Liver (tissue), 8 donors: ENCODE measurements at regions not wholly inside any gene's neighbourhood (a gene's known extent, or its start where the extent isn't known, plus 50 kb on each side); places are given as distances from the start of the nearest gene placed in this dataset.

Experiments
- DNase-seq: peaks from one replicate; pipeline ENCODE4 v3.0.0-alpha.2; 2017; ENCODE audit warnings: low spot score
- H3K27ac ChIP-seq, 2 donors: one replicate each; pipeline ENCODE4 v1.7.0; 2013; ENCODE audit warnings: inconsistent platforms in 2 of 2, low read length in 2 of 2, control low read depth in 1 of 2, low read depth in 1 of 2, mild to moderate bottlenecking in 1 of 2
- H3K27me3 ChIP-seq, 4 donors: one replicate each; pipeline versions ENCODE4 v1.6.1 to v1.7.0; 2013; ENCODE audit warnings: low read length in 3 of 4, inconsistent platforms in 1 of 4, mild to moderate bottlenecking in 1 of 4, moderate library complexity in 1 of 4; ENCODE audit not compliant: control insufficient read depth in 4 of 4, insufficient read depth in 4 of 4
- H3K36me3 ChIP-seq, 4 donors: one replicate each; pipeline versions ENCODE4 v1.6.1 to v1.7.0; 2013; ENCODE audit warnings: low read length in 3 of 4, mild to moderate bottlenecking in 3 of 4, low read depth in 1 of 4, moderate library complexity in 1 of 4; ENCODE audit not compliant: control insufficient read depth in 4 of 4, insufficient read depth in 3 of 4
- H3K4me1 ChIP-seq, 4 donors: one replicate each; pipeline versions ENCODE4 v1.6.1 to v1.7.0; 2013; ENCODE audit warnings: low read length in 3 of 4, mild to moderate bottlenecking in 3 of 4, moderate library complexity in 1 of 4; ENCODE audit not compliant: control insufficient read depth in 4 of 4, insufficient read depth in 4 of 4
- H3K4me3 ChIP-seq, 3 donors: one replicate each; pipeline versions ENCODE4 v1.6.1 to v1.7.0; 2013; ENCODE audit warnings: low read length in 3 of 3, control low read depth in 1 of 3, low read depth in 1 of 3, mild to moderate bottlenecking in 1 of 3
- H3K9ac ChIP-seq, 2 donors: one replicate each; pipeline ENCODE4 v1.7.0; 2013; ENCODE audit warnings: low read length in 2 of 2, mild to moderate bottlenecking in 2 of 2, moderate library complexity in 2 of 2, control low read depth in 1 of 2, low read depth in 1 of 2
- H3K9me3 ChIP-seq, 4 donors: one replicate each; pipeline versions ENCODE4 v1.6.1 to v1.7.0; 2013; ENCODE audit warnings: low read length in 3 of 4; ENCODE audit not compliant: control insufficient read depth in 4 of 4
- ATF3 ChIP-seq: IDR thresholded peaks from 2 replicates; pipeline ENCODE4 v1.6.1; 2016; ENCODE audit warnings: antibody characterized with exemption
- CTCF ChIP-seq: fragments of 150-350 bp; IDR thresholded peaks from 2 replicates; pipeline ENCODE4 v1.5.1; 2017; ENCODE audit warnings: improper control_type of control experiment, low read depth, low read length; ENCODE audit not compliant: missing input control
- EGR1 ChIP-seq, 2 donors: IDR thresholded peaks; 2 replicates each; pipeline ENCODE4 v1.6.1; 2016 to 2018; ENCODE audit warnings: antibody characterized with exemption in 2 of 2, low read depth in 2 of 2
- FOXA1 ChIP-seq: IDR thresholded peaks from 2 replicates; pipeline ENCODE4 v1.6.1; 2016; ENCODE audit warnings: antibody characterized with exemption
- FOXA2 ChIP-seq: IDR thresholded peaks from 2 replicates; pipeline ENCODE4 v1.6.1; 2016; ENCODE audit warnings: antibody characterized with exemption
- GABPA ChIP-seq, 2 donors: IDR thresholded peaks in 1 of 2; conservative IDR thresholded peaks in 1 of 2; 2 replicates each; pipeline ENCODE4 v1.6.1; 2016; ENCODE audit warnings: antibody characterized with exemption in 2 of 2, mild to moderate bottlenecking in 1 of 2, moderate library complexity in 1 of 2
- HNF4A ChIP-seq, 2 donors: conservative IDR thresholded peaks; 2 replicates each; pipeline ENCODE4 v1.6.1; 2016; ENCODE audit warnings: antibody characterized with exemption in 2 of 2, mild to moderate bottlenecking in 2 of 2
- HNF4G ChIP-seq: IDR thresholded peaks from 2 replicates; pipeline ENCODE4 v1.6.1; 2016; ENCODE audit warnings: antibody characterized with exemption
- JUND ChIP-seq, 2 donors: IDR thresholded peaks; 2 replicates each; pipeline ENCODE4 v1.6.1; 2016; ENCODE audit warnings: antibody characterized with exemption in 2 of 2
- MAX ChIP-seq: IDR thresholded peaks from 2 replicates; pipeline ENCODE4 v1.6.1; 2016; ENCODE audit warnings: antibody characterized with exemption
- NR2F2 ChIP-seq: IDR thresholded peaks from 2 replicates; pipeline ENCODE4 v1.6.1; 2016; ENCODE audit warnings: antibody characterized with exemption
- RAD21 ChIP-seq, 2 donors: IDR thresholded peaks; 2 replicates each; pipeline ENCODE4 v1.6.1; 2016; ENCODE audit warnings: antibody characterized with exemption in 2 of 2, mild to moderate bottlenecking in 2 of 2
- REST ChIP-seq: IDR thresholded peaks from 2 replicates; pipeline ENCODE4 v1.6.1; 2016; ENCODE audit warnings: antibody characterized with exemption, mild to moderate bottlenecking
- RXRA ChIP-seq, 2 donors: IDR thresholded peaks; 2 replicates each; pipeline ENCODE4 v1.6.1; 2017 to 2018; ENCODE audit warnings: antibody characterized with exemption in 2 of 2, mild to moderate bottlenecking in 1 of 2
- SP1 ChIP-seq: IDR thresholded peaks from 2 replicates; pipeline ENCODE4 v1.6.1; 2018; ENCODE audit warnings: antibody characterized with exemption, mild to moderate bottlenecking
- TAF1 ChIP-seq: conservative IDR thresholded peaks from 2 replicates; pipeline ENCODE4 v1.6.1; 2016; ENCODE audit warnings: antibody characterized with exemption, mild to moderate bottlenecking
- YY1 ChIP-seq: IDR thresholded peaks from 2 replicates; pipeline ENCODE4 v1.6.1; 2016; ENCODE audit warnings: antibody characterized with exemption, mild to moderate bottlenecking
- WGBS: extraction: QIAGEN DNeasy Blood & Tissue Kit; methylation state at CpG from one replicate; pipeline ENCODE4 v1.1.7; 2013; 5-methylcytosine and 5-hydroxymethylcytosine counted together
- TF ChIP-seq, protein P1 (sequence below): IDR thresholded peaks from 2 replicates; pipeline ENCODE4 v1.6.1; 2016; ENCODE audit warnings: antibody characterized with exemption
- donor health status: healthy.
- donor health status: healthy.
- donor health status: healthy.
- donor health status: healthy.
- donor health status: healthy.

DNA sequence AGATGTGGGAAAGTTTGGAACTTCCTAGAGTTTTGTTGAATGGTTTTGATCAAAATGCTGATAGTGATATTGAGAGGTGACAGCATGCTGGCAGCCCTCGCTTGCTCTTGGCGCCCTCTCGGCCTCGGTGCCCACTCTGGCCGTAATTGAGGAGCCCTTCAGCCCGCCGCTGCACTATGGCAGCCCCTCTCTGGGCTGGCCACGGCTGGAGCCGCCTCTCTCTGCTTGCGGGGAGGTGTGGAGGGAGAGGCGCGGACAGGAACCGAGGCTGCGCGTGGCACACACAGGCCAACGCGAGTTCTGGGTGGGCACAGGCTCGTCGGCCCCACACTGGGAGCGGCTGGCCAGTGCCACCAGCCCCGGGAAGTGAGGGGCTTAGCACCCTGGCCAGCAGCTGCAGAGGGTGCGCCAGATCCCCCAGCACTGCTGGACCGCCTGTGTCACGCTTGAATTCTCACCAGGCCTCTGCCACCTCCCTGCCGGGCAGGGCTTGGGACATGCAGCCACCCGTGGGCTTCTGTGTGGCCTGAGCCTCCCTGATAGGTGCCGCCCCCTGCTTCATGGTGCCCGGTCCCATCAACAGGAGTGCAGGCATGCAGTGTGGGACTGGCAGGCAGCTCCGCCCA, 488.5 kb downstream of the CYLC2 start:
- 88% methylated on average over 29 of the region's 29 CpGs for WGBS
- Histone ChIP-seq H3K9ac (no peak overlapping the region), H3K27ac (no peak overlapping the region), H3K4me3 (no peak overlapping the region), H3K36me3 (no peaks in the 10 kb centered on the region), H3K9me3 (no peaks in the 10 kb centered on the region), H3K4me1 (no peaks in the 10 kb centered on the region), H3K27me3 (no peaks in the 10 kb centered on the region)
- TF ChIP-seq HNF4G (no peak), MAX (no peak), RAD21 (IDR thresholded peaks at IDR 0.05) (no peak), HNF4A (conservative IDR thresholded peaks at IDR 0.05) (no peak), JUND (IDR thresholded peaks at IDR 0.05) (no peak), ATF3 (no peak), FOXA2 (no peak), NR2F2 (no peak), SP1 (no peak), GABPA (IDR thresholded peaks at IDR 0.05 in 1 of 2, conservative IDR thresholded peaks at IDR 0.05 in 1 of 2) (no peak), FOXA1 (no peak), TAF1 (no peak), EGR1 (IDR thresholded peaks at IDR 0.05; ENCODE audit: low read depth in 2 of 2) (no peak), RXRA (IDR thresholded peaks at IDR 0.05) (no peak), REST (no peak), YY1 (no peak), CTCF (no peak)
- TF ChIP-seq, protein P1, sequence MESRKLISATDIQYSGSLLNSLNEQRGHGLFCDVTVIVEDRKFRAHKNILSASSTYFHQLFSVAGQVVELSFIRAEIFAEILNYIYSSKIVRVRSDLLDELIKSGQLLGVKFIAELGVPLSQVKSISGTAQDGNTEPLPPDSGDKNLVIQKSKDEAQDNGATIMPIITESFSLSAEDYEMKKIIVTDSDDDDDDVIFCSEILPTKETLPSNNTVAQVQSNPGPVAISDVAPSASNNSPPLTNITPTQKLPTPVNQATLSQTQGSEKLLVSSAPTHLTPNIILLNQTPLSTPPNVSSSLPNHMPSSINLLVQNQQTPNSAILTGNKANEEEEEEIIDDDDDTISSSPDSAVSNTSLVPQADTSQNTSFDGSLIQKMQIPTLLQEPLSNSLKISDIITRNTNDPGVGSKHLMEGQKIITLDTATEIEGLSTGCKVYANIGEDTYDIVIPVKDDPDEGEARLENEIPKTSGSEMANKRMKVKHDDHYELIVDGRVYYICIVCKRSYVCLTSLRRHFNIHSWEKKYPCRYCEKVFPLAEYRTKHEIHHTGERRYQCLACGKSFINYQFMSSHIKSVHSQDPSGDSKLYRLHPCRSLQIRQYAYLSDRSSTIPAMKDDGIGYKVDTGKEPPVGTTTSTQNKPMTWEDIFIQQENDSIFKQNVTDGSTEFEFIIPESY, result no peak
- DNase-seq, result no peak
